OCI-LY7 (cell line): ENCODE measurements at regions not wholly inside any gene's neighbourhood (a gene's known extent, or its start where the extent isn't known, plus 50 kb on each side); places are given as distances from the start of the nearest gene placed in this dataset.

Experiments used
- BruUV-seq: library from RNA; stranded (reverse); fragments of 400-500 nt; replicated peaks from 2 replicates; lab custom pipeline; 2021; lab: Mats Ljungman, UMichigan
- CTCF ChIA-PET: fragments of 300-600 bp; sonication (Branson Sonifier 250); formaldehyde crosslinking; loops from one replicate; lab custom pipeline; 2022; ENCODE audit warnings: antibody characterized with exemption; ENCODE audit not compliant: unreplicated experiment; lab: Charles Lee
- POLR2A ChIA-PET: fragments of 300-600 bp; sonication (Branson Sonifier 250); formaldehyde crosslinking; loops from one replicate; lab custom pipeline; 2022; ENCODE audit warnings: antibody characterized with exemption; lab: Charles Lee
- DNase-seq: peaks from one replicate; pipeline ENCODE4 v3.0.0-alpha.2; 2015; ENCODE audit warnings: low spot score
- H2AFZ ChIP-seq: fragments of 200-600 bp; sonication (generic), shearing (Covaris generic); 2 replicates; pipeline ENCODE4 v1.6.1; 2014; ENCODE audit warnings: mild to moderate bottlenecking, antibody characterized with exemption, low read length, moderate library complexity
- H3K27ac ChIP-seq: fragments of 200-600 bp; sonication (generic); 2 replicates; pipeline ENCODE4 v1.5.1; 2014; ENCODE audit warnings: mixed run types, low read depth, mild to moderate bottlenecking, moderate library complexity, low read length, inconsistent platforms; ENCODE audit not compliant: poor library complexity, severe bottlenecking
- H3K36me3 ChIP-seq: fragments of 200-600 bp; sonication (generic); 2 replicates; pipeline ENCODE4 v1.6.1; 2014; ENCODE audit warnings: mild to moderate bottlenecking, antibody characterized with exemption, low read length, moderate library complexity, mixed read lengths; ENCODE audit not compliant: insufficient read depth
- H3K4me1 ChIP-seq: fragments of 200-600 bp; sonication (generic); 2 replicates; pipeline ENCODE4 v1.5.1; 2014; ENCODE audit warnings: mild to moderate bottlenecking, low read length; ENCODE audit not compliant: insufficient read depth, poor library complexity, severe bottlenecking
- H3K4me2 ChIP-seq: fragments of 200-600 bp; sonication (generic); 2 replicates; pipeline ENCODE4 v1.6.1; 2014; ENCODE audit warnings: mild to moderate bottlenecking, low read length
- H3K4me3 ChIP-seq: fragments of 200-600 bp; sonication (generic); 2 replicates; pipeline ENCODE4 v1.5.1; 2014; ENCODE audit warnings: mild to moderate bottlenecking, low read depth, low read length; ENCODE audit not compliant: poor library complexity, severe bottlenecking
- H3K79me2 ChIP-seq: fragments of 200-600 bp; sonication (generic); 2 replicates; pipeline ENCODE4 v1.6.1; 2016; ENCODE audit warnings: low read depth, mild to moderate bottlenecking, low read length, moderate library complexity, mixed read lengths; ENCODE audit not compliant: insufficient read depth
- H3K9me2 ChIP-seq: fragments of 200-600 bp; sonication (generic); 2 replicates; pipeline ENCODE4 v1.6.1; 2016; ENCODE audit warnings: mild to moderate bottlenecking, low read length, mixed read lengths; ENCODE audit not compliant: insufficient read depth
- H3K9me3 ChIP-seq: fragments of 200-600 bp; sonication (generic); 2 replicates; pipeline ENCODE4 v1.6.1; 2014; ENCODE audit warnings: mild to moderate bottlenecking, mixed run types, low read length, mixed read lengths
- H4K20me1 ChIP-seq: fragments of 200-600 bp; sonication (generic); 2 replicates; pipeline ENCODE4 v1.6.1; 2014; ENCODE audit warnings: mild to moderate bottlenecking, antibody characterized with exemption, low read length, moderate library complexity, mixed read lengths; ENCODE audit not compliant: insufficient read depth
- EZH2phosphoT487 ChIP-seq: fragments of 200-600 bp; sonication (generic); IDR thresholded peaks from 2 replicates; pipeline ENCODE4 v1.6.1; 2018; ENCODE audit warnings: low read depth, borderline replicate concordance, mild to moderate bottlenecking, mixed run types, antibody characterized with exemption, low read length, moderate library complexity, mixed read lengths
- intact Hi-C: fragments of 100-400 bp; cut with micrococcal nuclease; formaldehyde crosslinking; loops from one replicate; pipeline ENCODE4 v1.10.0; 2022; ENCODE audit not compliant: unreplicated experiment
- TF ChIP-seq, protein P1 (sequence below): fragments of 200-600 bp; sonication (generic); conservative IDR thresholded peaks from 2 replicates; pipeline ENCODE4 v1.5.1; 2014; ENCODE audit warnings: mild to moderate bottlenecking, antibody characterized with exemption, low read length, moderate library complexity, mixed read lengths

DNA sequence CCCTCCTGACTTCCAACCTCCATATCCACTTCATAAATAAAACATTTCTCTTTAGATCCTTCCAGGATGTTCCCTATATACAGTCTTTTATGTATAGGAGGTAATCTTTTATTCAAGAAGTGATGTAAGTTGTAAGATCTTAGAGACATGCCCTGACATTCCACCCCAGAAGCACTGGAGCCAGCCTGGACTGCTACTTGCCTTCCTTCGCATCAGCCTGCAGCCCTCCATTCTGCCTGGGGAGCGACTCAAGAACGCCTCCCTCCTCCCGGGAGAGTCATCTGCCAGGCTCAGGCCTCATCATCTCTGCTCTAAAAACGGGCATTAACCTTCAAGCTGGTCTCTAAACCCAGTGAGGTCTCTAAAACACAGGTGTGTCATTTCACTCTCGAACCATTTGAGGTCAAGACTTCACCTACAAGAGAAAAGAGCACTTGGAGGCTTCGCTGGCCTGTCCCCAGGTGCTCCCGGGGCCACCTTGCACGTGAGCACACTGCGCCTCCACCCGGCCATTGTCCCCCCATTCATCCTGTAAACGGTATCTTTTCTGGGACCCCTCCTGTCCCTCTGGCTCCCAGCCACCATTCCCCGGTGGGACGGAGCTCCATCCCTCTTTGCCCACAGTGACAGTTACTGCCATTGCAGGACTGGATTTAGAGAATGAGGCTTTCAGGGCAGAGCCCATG lies 107.5 kb upstream of the PDE10A start:
- Histone ChIP-seq H3K4me1 (no peaks in the 10 kb centered on the region), H3K9me2 (no peaks in the 10 kb centered on the region), H3K9me3 (no peaks in the 10 kb centered on the region), H3K4me3 (no peak overlapping the region), H3K36me3 (no peaks in the 10 kb centered on the region), H3K27ac (no peak overlapping the region), H3K4me2 (no peak overlapping the region), H4K20me1 (no peaks in the 10 kb centered on the region), H3K79me2 (no peaks in the 10 kb centered on the region), H2AFZ (no peak overlapping the region)
- ChIA-PET POLR2A (interaction anchor here (0.5 kb wide), 1 partner anchor 1663 kb away, joined by 3 read pairs; no protein-coding TSS in a partner anchor), CTCF (no interaction called here)
- no peak for TF ChIP-seq EZH2phosphoT487
- TF ChIP-seq, protein P1, sequence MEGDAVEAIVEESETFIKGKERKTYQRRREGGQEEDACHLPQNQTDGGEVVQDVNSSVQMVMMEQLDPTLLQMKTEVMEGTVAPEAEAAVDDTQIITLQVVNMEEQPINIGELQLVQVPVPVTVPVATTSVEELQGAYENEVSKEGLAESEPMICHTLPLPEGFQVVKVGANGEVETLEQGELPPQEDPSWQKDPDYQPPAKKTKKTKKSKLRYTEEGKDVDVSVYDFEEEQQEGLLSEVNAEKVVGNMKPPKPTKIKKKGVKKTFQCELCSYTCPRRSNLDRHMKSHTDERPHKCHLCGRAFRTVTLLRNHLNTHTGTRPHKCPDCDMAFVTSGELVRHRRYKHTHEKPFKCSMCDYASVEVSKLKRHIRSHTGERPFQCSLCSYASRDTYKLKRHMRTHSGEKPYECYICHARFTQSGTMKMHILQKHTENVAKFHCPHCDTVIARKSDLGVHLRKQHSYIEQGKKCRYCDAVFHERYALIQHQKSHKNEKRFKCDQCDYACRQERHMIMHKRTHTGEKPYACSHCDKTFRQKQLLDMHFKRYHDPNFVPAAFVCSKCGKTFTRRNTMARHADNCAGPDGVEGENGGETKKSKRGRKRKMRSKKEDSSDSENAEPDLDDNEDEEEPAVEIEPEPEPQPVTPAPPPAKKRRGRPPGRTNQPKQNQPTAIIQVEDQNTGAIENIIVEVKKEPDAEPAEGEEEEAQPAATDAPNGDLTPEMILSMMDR = no peak
- intact Hi-C loops = no loop called here
- BruUV-seq = no TSS peak
- no peak for DNase-seq

DNA sequence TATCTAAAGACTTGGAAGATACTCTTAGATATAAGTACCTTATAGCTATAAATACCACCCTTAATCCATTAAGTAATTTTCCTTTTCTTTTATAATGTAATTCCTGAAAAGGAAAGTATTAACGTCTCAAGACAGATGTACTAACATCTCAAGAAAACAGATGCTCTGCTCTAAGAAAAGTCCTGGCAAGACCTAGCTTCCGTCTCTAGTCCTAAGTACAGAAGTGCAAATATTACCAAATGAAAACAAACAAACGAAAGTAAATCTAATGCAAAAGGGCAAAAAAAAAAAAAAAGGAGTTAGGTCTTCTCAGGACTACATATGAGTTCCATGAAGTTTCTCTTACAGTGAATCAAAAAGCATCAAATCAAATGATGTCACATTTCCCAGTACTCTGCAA lies 106.8 kb upstream of the PDE10A start:
- CTCF ChIA-PET = no interaction called here
- Histone ChIP-seq H3K4me1 (no peaks in the 10 kb centered on the region), H3K79me2 (no peaks in the 10 kb centered on the region), H3K9me3 (no peaks in the 10 kb centered on the region), H3K9me2 (no peaks in the 10 kb centered on the region), H4K20me1 (no peaks in the 10 kb centered on the region), H3K36me3 (no peaks in the 10 kb centered on the region), H3K4me3 (no peak overlapping the region), H3K4me2 (no peak overlapping the region), H2AFZ (no peak overlapping the region), H3K27ac (no peak overlapping the region)
- POLR2A ChIA-PET = no interaction called here
- BruUV-seq = no TSS peak
- TF ChIP-seq, protein P1 = no peak
- no peak for TF ChIP-seq EZH2phosphoT487
- intact Hi-C loops = no loop called here
- no peak for DNase-seq

DNA sequence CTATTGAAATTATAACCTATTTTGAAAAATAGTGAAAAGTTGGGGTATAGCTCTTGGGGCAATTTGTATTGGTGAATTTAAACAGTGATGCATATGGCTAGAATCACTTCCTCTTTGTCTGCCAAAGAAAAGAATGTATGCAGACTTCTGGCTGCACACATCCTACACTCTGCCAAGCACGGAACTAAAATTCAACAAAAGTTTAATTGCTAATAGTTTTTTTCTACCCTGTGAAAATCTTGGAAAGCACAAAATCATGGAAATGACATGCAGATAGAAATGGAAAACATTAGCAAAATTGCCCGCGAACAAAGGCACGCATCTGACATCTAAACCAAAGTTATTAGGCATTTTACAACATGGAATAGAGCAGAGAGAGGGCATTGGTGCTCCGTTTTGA lies 106.4 kb upstream of the PDE10A start:
- intact Hi-C loops = no loop called here
- H3K4me3 ChIP-seq = no peak overlapping the region
- H3K9me2 ChIP-seq = no peaks in the 10 kb centered on the region
- no peaks in the 10 kb centered on the region for H4K20me1 ChIP-seq
- H3K4me2 ChIP-seq = no peak overlapping the region
- BruUV-seq = no TSS peak
- no peaks in the 10 kb centered on the region for H3K36me3 ChIP-seq
- H3K9me3 ChIP-seq = no peaks in the 10 kb centered on the region
- no peaks in the 10 kb centered on the region for H3K79me2 ChIP-seq
- ChIA-PET POLR2A (no interaction called here), CTCF (no interaction called here)
- TF ChIP-seq EZH2phosphoT487 = no peak
- H3K4me1 ChIP-seq = no peaks in the 10 kb centered on the region
- no peak overlapping the region for H2AFZ ChIP-seq
- DNase-seq = no peak
- H3K27ac ChIP-seq = no peak overlapping the region
